A549 (cell line): ENCODE measurements at regions not wholly inside any gene's neighbourhood (a gene's known extent, or its start where the extent isn't known, plus 50 kb on each side); places are given as distances from the start of the nearest gene placed in this dataset.

Experiments
- CBX8 ChIP-seq: fragments of 200-600 bp; sonication (generic); IDR thresholded peaks from 2 replicates; pipeline ENCODE4 v1.6.1; 2016
- PHF8 ChIP-seq: fragments of 200-600 bp; sonication (generic); IDR thresholded peaks from 2 replicates; pipeline ENCODE4 v1.6.1; 2016; ENCODE audit warnings: low read depth, mild to moderate bottlenecking, antibody characterized with exemption, moderate library complexity, borderline replicate concordance
- ZFP36 ChIP-seq: fragments of 450-650 bp; IDR thresholded peaks from 2 replicates; pipeline ENCODE4 v1.6.1; 2014; ENCODE audit warnings: borderline replicate concordance; ENCODE audit not compliant: partially characterized antibody
- TF ChIP-seq, protein P1 (sequence below): fragments of >200 bp; sonication (Bioruptor Twin); formaldehyde crosslinking; IDR thresholded peaks from 3 replicates; pipeline ENCODE4 v1.5.1; 2016

DNA sequence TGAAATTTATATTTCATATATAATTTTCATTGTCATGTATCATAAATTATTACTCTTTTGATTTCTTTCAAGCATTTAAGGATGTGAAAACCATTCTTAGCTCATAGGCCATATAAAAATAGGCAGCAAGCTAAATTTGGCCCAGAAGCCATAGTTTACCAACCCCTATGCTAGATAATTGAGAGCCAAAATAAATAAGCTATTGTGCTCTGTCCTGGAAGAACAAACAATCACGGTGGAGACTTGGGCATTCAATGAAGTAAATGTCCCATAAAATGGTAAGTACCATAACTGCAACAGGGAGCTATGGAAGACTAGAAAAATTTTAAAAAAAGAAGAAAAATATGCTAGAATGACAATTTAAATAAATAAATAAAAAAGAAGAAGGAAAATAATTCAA lies 60.9 kb upstream of the PACRGL start:
- TF ChIP-seq CBX8 (no peak), PHF8 (no peak), ZFP36 (no peak)
- TF ChIP-seq, protein P1, sequence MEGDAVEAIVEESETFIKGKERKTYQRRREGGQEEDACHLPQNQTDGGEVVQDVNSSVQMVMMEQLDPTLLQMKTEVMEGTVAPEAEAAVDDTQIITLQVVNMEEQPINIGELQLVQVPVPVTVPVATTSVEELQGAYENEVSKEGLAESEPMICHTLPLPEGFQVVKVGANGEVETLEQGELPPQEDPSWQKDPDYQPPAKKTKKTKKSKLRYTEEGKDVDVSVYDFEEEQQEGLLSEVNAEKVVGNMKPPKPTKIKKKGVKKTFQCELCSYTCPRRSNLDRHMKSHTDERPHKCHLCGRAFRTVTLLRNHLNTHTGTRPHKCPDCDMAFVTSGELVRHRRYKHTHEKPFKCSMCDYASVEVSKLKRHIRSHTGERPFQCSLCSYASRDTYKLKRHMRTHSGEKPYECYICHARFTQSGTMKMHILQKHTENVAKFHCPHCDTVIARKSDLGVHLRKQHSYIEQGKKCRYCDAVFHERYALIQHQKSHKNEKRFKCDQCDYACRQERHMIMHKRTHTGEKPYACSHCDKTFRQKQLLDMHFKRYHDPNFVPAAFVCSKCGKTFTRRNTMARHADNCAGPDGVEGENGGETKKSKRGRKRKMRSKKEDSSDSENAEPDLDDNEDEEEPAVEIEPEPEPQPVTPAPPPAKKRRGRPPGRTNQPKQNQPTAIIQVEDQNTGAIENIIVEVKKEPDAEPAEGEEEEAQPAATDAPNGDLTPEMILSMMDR, result no peak
